IMR-90 (cell line): ENCODE measurements at regions not wholly inside any gene's neighbourhood (a gene's known extent, or its start where the extent isn't known, plus 50 kb on each side); places are given as distances from the start of the nearest gene placed in this dataset.

Experiments
- ATAC-seq: fragments of 200-7000 bp; cut with Tn5 transposase; 2 replicates; pipeline ENCODE4 v1.9.1; 2020; ENCODE audit warnings: low read depth, mild to moderate bottlenecking, moderate library complexity
- BruUV-seq: library from RNA; stranded (reverse); fragments of 400-500 nt; replicated peaks from 2 replicates; lab custom pipeline; 2021; lab: Mats Ljungman, UMichigan
- CTCF ChIA-PET: fragments of 300-600 bp; formaldehyde crosslinking; extraction: SDS; loops from one replicate; lab custom pipeline; 2021; ENCODE audit warnings: antibody characterized with exemption; lab: Yijun Ruan, JAX
- POLR2A ChIA-PET: fragments of 300-600 bp; sonication (Branson Sonifier 250); formaldehyde crosslinking; loops from one replicate; lab custom pipeline; 2022; ENCODE audit warnings: antibody characterized with exemption; ENCODE audit not compliant: unreplicated experiment; lab: Charles Lee
- DNase-seq: peaks from one replicate; pipeline ENCODE4 v3.0.0; 2013
- H2AFZ ChIP-seq: replicated peaks from 2 replicates; pipeline ENCODE3; 2013; ENCODE audit warnings: low read length, mild to moderate bottlenecking; ENCODE audit not compliant: poor library complexity
- H2AK5ac ChIP-seq: 2 replicates; pipeline ENCODE4 v1.6.1; 2013; ENCODE audit warnings: low read depth, low read length, inconsistent platforms
- H2AK9ac ChIP-seq: replicated peaks from 2 replicates; pipeline ENCODE3; 2013; ENCODE audit warnings: mild to moderate bottlenecking, low read depth, low read length, moderate library complexity; ENCODE audit not compliant: poor library complexity
- H2BK120ac ChIP-seq: 2 replicates; pipeline ENCODE4 v1.6.1; 2013; ENCODE audit warnings: low read depth, low read length, inconsistent platforms
- H2BK15ac ChIP-seq: 3 replicates; pipeline ENCODE4 v1.6.1; 2013; ENCODE audit warnings: low read depth, low read length, inconsistent platforms
- H2BK20ac ChIP-seq: 2 replicates; pipeline ENCODE4 v1.6.1; 2013; ENCODE audit warnings: low read depth, mild to moderate bottlenecking, inconsistent platforms, low read length, moderate library complexity
- H2BK5ac ChIP-seq: 2 replicates; pipeline ENCODE4 v1.6.1; 2013; ENCODE audit warnings: mild to moderate bottlenecking, low read depth, low read length, inconsistent platforms; ENCODE audit not compliant: poor library complexity, severe bottlenecking
- H3K14ac ChIP-seq: replicated peaks from 2 replicates; pipeline ENCODE4 v1.6.1; 2013; ENCODE audit warnings: low read depth, low read length, inconsistent platforms
- H3K18ac ChIP-seq: 2 replicates; pipeline ENCODE4 v1.6.1; 2013; ENCODE audit warnings: low read depth, low read length, control low read depth
- H3K23ac ChIP-seq: 2 replicates; pipeline ENCODE4 v1.6.1; 2013; ENCODE audit warnings: low read depth, low read length, inconsistent platforms
- H3K27ac ChIP-seq: 2 replicates; pipeline ENCODE4 v1.5.1; 2013; ENCODE audit warnings: mild to moderate bottlenecking, control low read depth, low read length; ENCODE audit not compliant: insufficient read depth
- H3K27me3 ChIP-seq: 2 replicates; pipeline ENCODE4 v1.6.1; 2013; ENCODE audit warnings: low read length; ENCODE audit not compliant: control insufficient read depth, insufficient read depth
- H3K36me3 ChIP-seq: 2 replicates; pipeline ENCODE4 v1.6.1; 2013; ENCODE audit warnings: low read length, mixed read lengths; ENCODE audit not compliant: control insufficient read depth, insufficient read depth
- H3K4ac ChIP-seq: 2 replicates; pipeline ENCODE4 v1.6.1; 2013; ENCODE audit warnings: low read depth, low read length, inconsistent platforms
- H3K4me1 ChIP-seq: 2 replicates; pipeline ENCODE4 v1.6.1; 2013; ENCODE audit warnings: low read length, mixed read lengths; ENCODE audit not compliant: control insufficient read depth, insufficient read depth
- H3K4me2 ChIP-seq: 2 replicates; pipeline ENCODE4 v1.6.1; 2013; ENCODE audit warnings: low read depth, mild to moderate bottlenecking, control low read depth, low read length, moderate library complexity
- H3K4me3 ChIP-seq: 2 replicates; pipeline ENCODE4 v1.5.1; 2013; ENCODE audit warnings: low read depth, mild to moderate bottlenecking, control low read depth, low read length, moderate library complexity; ENCODE audit not compliant: insufficient read depth
- H3K56ac ChIP-seq: 2 replicates; pipeline ENCODE4 v1.6.1; 2013; ENCODE audit warnings: low read length, inconsistent platforms; ENCODE audit not compliant: insufficient read depth; ENCODE audit errors: extremely low read depth
- H3K79me1 ChIP-seq, 2 experiments: 2 replicates each; pipeline ENCODE4 v1.6.1; 2013; ENCODE audit warnings: low read length in 2 of 2, inconsistent platforms in 1 of 2, low read depth in 1 of 2
- H3K9ac ChIP-seq: 2 replicates; pipeline ENCODE4 v1.6.1; 2013; ENCODE audit warnings: low read depth, low read length, control low read depth
- H3K9me1 ChIP-seq: 2 replicates; pipeline ENCODE4 v1.6.1; 2013; ENCODE audit warnings: low read length, inconsistent platforms; ENCODE audit not compliant: insufficient read depth
- H3K9me3 ChIP-seq: 2 replicates; pipeline ENCODE4 v1.6.1; 2013; ENCODE audit warnings: low read length; ENCODE audit not compliant: control insufficient read depth, insufficient read depth
- H4K20me1 ChIP-seq: 2 replicates; pipeline ENCODE4 v1.6.1; 2013; ENCODE audit warnings: low read length, inconsistent platforms; ENCODE audit not compliant: insufficient read depth
- H4K5ac ChIP-seq: 2 replicates; pipeline ENCODE4 v1.6.1; 2013; ENCODE audit warnings: mild to moderate bottlenecking, low read depth, low read length, control low read depth
- H4K8ac ChIP-seq, 2 experiments: 2 replicates each; pipeline ENCODE4 v1.6.1; 2013; ENCODE audit warnings: low read depth in 2 of 2, low read length in 2 of 2, control low read depth in 1 of 2, inconsistent platforms in 1 of 2
- H4K91ac ChIP-seq: 2 replicates; pipeline ENCODE4 v1.6.1; 2013; ENCODE audit warnings: low read depth, low read length, inconsistent platforms; ENCODE audit not compliant: insufficient read depth
- BHLHE40 ChIP-seq: fragments of 150-350 bp; IDR thresholded peaks from 2 replicates; pipeline ENCODE4 v1.6.1; 2016; ENCODE audit warnings: mild to moderate bottlenecking, low read depth, low read length
- CHD1 ChIP-seq: IDR thresholded peaks from 2 replicates; pipeline ENCODE4 v1.6.1; 2012; ENCODE audit warnings: low read depth, low read length, improper control_type of control experiment
- FOS ChIP-seq: fragments of 150-350 bp; IDR thresholded peaks from 2 replicates; pipeline ENCODE4 v1.6.1; 2016; ENCODE audit warnings: low read depth, low read length
- MAFK ChIP-seq: IDR thresholded peaks from 2 replicates; pipeline ENCODE4 v1.6.1; 2012; ENCODE audit warnings: low read depth, low read length, improper control_type of control experiment
- MAZ ChIP-seq: IDR thresholded peaks from 2 replicates; pipeline ENCODE4 v1.6.1; 2012; ENCODE audit warnings: low read depth, mild to moderate bottlenecking, low read length, improper control_type of control experiment, moderate library complexity, borderline replicate concordance
- MXI1 ChIP-seq: IDR thresholded peaks from 2 replicates; pipeline ENCODE4 v1.6.1; 2012; ENCODE audit warnings: low read depth, mild to moderate bottlenecking, low read length, moderate library complexity, borderline replicate concordance
- NFE2L2 ChIP-seq: fragments of 150-350 bp; IDR thresholded peaks from 2 replicates; pipeline ENCODE4 v1.6.1; 2016; ENCODE audit warnings: low read depth, mild to moderate bottlenecking, low read length
- POLR2A ChIP-seq: IDR thresholded peaks from 2 replicates; pipeline ENCODE4 v1.6.1; 2012; ENCODE audit warnings: mild to moderate bottlenecking, low read depth, low read length
- RAD21 ChIP-seq: IDR thresholded peaks from 2 replicates; pipeline ENCODE4 v1.6.1; 2012; ENCODE audit warnings: low read length, improper control_type of control experiment
- RFX5 ChIP-seq: IDR thresholded peaks from 2 replicates; pipeline ENCODE4 v1.8.0; 2012; ENCODE audit warnings: low read depth, mild to moderate bottlenecking, low read length, moderate library complexity
- SMC3 ChIP-seq: fragments of 150-350 bp; IDR thresholded peaks from 2 replicates; pipeline ENCODE4 v1.6.1; 2016; ENCODE audit warnings: low read depth, mild to moderate bottlenecking, antibody characterized with exemption, low read length, moderate library complexity
- WGBS, 2 experiments: methylation state at CpG; one replicate each; pipeline versions ENCODE4 v1.1.5 to v1.1.7; 2013; ENCODE audit warnings: missing lambda C conversion rate in 2 of 2; ENCODE audit not compliant: insufficient read length in 1 of 2; ENCODE audit errors: extremely low coverage in 2 of 2; 5-methylcytosine and 5-hydroxymethylcytosine counted together
- dilution Hi-C: fragments of 300-500 bp; cut with HindIII; formaldehyde crosslinking; loops from one replicate; pipeline ENCODE4 v1.14.3; 2018; ENCODE audit warnings: low sequenced_read_pairs; ENCODE audit not compliant: unreplicated experiment
- in situ Hi-C: fragments of 300-500 bp; cut with MboI; formaldehyde crosslinking; loops from 3 replicates; pipeline ENCODE4 v1.14.3; 2019; ENCODE audit warnings: low sequenced_read_pairs, inconsistent platforms, mixed read lengths
- intact Hi-C: fragments of 100-400 bp; cut with micrococcal nuclease; formaldehyde crosslinking; loops from 2 replicates; pipeline ENCODE4 v1.10.0; 2022
- TF ChIP-seq, protein P1 (sequence below): fragments of 150-350 bp; IDR thresholded peaks from 2 replicates; pipeline ENCODE4 v1.6.1; 2017; ENCODE audit warnings: mild to moderate bottlenecking, antibody characterized with exemption, low read length, low read depth
- TF ChIP-seq, protein P2 (sequence below): conservative IDR thresholded peaks from 2 replicates; pipeline ENCODE4 v1.5.1; 2012; ENCODE audit warnings: mild to moderate bottlenecking, low read depth, low read length, improper control_type of control experiment
- TF ChIP-seq, protein P3 (sequence below): fragments of 150-350 bp; IDR thresholded peaks from 2 replicates; pipeline ENCODE4 v1.6.1; 2016; ENCODE audit warnings: low read depth, mild to moderate bottlenecking, low read length, moderate library complexity, borderline replicate concordance

DNA sequence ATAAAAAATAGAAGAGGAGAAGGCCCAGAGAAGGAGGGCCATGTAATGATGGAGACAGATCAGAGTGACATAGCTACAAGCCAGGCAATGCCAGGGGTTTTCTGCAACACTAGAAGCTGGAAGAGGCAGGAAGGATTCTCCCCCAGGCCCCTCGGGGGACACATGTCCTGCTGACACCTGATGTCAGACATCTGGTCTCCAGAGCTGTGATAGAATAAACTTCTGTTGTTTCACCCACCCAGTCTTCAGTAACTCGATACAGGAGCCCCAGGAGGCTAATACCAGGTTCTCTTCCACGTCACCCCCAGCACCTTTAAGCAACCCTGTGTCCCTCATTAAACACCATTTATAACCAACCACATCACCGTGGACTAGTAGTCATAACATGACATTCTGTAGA, 94.9 kb downstream of the TMEM130 start:
- DNase-seq (no peak), ATAC-seq (no peak)
- Histone ChIP-seq H3K56ac (no peak overlapping the region), H3K4me1 (peaks cover 5% of the 10 kb centered on the region; the same call in 1 of the 2 replicates), H3K27me3 (no peaks in the 10 kb centered on the region), H3K9me3 (0 out of 2 replicates have a peak, but pooled peaks cover 3% of the 10 kb centered on the region), H3K9ac (no peak overlapping the region), H2AK5ac (no peak overlapping the region), H3K14ac (no peak overlapping the region), H3K4ac (no peak overlapping the region), H4K8ac (no peak overlapping the region), H2BK120ac (no peak overlapping the region), H4K20me1 (no peaks in the 10 kb centered on the region), H2BK5ac (no peak overlapping the region), H3K27ac (no peak overlapping the region), H3K79me1 (no peaks in the 10 kb centered on the region), H3K9me1 (no peaks in the 10 kb centered on the region), H2BK15ac (no peak overlapping the region), H3K18ac (no peak overlapping the region), H3K36me3 (no peaks in the 10 kb centered on the region), H4K5ac (no peak overlapping the region), H2AFZ (no peak overlapping the region), H3K4me3 (no peak overlapping the region), H3K23ac (no peak overlapping the region), H3K4me2 (no peak overlapping the region), H2AK9ac (no peak overlapping the region), H4K91ac (no peak overlapping the region), H2BK20ac (no peak overlapping the region)
- in situ Hi-C loops, result no loop called here
- WGBS, 2 experiments, result no CpG with 5 or more reads among the region's 4 CpGs
- no peak for TF ChIP-seq BHLHE40
- no peak for TF ChIP-seq MAFK
- no peak for TF ChIP-seq RAD21
- TF ChIP-seq, protein P1, sequence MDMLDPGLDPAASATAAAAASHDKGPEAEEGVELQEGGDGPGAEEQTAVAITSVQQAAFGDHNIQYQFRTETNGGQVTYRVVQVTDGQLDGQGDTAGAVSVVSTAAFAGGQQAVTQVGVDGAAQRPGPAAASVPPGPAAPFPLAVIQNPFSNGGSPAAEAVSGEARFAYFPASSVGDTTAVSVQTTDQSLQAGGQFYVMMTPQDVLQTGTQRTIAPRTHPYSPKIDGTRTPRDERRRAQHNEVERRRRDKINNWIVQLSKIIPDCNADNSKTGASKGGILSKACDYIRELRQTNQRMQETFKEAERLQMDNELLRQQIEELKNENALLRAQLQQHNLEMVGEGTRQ, result no peak
- TF ChIP-seq, protein P2, sequence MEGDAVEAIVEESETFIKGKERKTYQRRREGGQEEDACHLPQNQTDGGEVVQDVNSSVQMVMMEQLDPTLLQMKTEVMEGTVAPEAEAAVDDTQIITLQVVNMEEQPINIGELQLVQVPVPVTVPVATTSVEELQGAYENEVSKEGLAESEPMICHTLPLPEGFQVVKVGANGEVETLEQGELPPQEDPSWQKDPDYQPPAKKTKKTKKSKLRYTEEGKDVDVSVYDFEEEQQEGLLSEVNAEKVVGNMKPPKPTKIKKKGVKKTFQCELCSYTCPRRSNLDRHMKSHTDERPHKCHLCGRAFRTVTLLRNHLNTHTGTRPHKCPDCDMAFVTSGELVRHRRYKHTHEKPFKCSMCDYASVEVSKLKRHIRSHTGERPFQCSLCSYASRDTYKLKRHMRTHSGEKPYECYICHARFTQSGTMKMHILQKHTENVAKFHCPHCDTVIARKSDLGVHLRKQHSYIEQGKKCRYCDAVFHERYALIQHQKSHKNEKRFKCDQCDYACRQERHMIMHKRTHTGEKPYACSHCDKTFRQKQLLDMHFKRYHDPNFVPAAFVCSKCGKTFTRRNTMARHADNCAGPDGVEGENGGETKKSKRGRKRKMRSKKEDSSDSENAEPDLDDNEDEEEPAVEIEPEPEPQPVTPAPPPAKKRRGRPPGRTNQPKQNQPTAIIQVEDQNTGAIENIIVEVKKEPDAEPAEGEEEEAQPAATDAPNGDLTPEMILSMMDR, result no peak
- TF ChIP-seq POLR2A, result no peak
- no peak for TF ChIP-seq MXI1
- TF ChIP-seq RFX5, result no peak
- TF ChIP-seq CHD1, result no peak
- TF ChIP-seq, protein P3, sequence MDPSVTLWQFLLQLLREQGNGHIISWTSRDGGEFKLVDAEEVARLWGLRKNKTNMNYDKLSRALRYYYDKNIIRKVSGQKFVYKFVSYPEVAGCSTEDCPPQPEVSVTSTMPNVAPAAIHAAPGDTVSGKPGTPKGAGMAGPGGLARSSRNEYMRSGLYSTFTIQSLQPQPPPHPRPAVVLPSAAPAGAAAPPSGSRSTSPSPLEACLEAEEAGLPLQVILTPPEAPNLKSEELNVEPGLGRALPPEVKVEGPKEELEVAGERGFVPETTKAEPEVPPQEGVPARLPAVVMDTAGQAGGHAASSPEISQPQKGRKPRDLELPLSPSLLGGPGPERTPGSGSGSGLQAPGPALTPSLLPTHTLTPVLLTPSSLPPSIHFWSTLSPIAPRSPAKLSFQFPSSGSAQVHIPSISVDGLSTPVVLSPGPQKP, result no peak
- TF ChIP-seq SMC3, result no peak
- no peak for TF ChIP-seq MAZ
- no peak for TF ChIP-seq NFE2L2
- TF ChIP-seq FOS, result no peak
- dilution Hi-C loops, result no loop called here
- POLR2A ChIA-PET, result no interaction called here
- BruUV-seq, result no TSS peak
- intact Hi-C loops, result no loop called here
- CTCF ChIA-PET, result no interaction called here
